Skin of body (tissue), 1 donor: ENCODE measurements at regions not wholly inside any gene's neighbourhood (a gene's known extent, or its start where the extent isn't known, plus 50 kb on each side); places are given as distances from the start of the nearest gene placed in this dataset.

Experiments
- DNase-seq: peaks from one replicate; lab custom pipeline; 2025; lab: John Stamatoyannopoulos, UW

DNA sequence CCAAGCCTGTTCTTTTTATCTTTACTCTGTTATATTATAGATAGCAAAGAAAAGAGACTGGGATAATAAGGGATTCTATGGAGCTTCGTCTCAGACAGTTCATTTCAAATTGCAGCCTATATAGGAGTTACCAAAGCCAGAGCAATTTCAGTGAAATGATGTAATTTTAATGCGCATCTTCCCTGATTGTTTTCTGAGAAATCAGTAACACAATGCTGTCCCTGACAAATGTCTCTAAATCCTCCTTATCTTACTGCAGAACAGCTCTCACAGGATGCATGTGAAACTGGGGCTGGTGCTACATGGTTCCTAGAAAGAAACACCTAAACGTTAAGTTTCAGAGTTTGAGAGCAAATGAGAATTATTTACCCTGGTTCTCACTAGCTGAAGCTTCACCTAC, 467.9 kb upstream of the ANO3 start:
- no peak for DNase-seq

DNA sequence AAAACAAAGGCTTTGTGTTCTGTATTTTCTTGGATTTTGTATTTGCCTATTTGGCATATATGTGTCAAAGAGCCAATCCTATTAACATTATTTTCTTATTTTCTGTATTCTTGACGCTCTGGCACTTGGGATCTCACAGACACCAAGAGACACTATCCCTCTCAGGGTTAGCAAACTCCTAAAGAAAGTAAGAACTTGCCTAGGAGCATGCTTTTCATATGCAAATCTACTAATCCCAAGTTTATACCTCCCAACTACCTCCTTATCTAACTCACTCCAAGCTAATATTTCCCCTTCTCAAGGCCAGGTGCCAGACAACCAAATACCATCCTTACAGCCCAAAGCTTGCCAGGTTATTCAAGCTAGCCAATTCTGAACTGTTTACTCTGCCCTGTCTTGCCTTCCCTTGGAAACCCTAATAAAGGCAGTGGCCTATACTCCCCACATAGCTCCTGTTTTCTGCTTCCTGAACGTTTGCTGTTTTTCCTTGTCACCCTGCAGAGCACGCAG, 455.4 kb upstream of the ANO3 start:
- no peak for DNase-seq

DNA sequence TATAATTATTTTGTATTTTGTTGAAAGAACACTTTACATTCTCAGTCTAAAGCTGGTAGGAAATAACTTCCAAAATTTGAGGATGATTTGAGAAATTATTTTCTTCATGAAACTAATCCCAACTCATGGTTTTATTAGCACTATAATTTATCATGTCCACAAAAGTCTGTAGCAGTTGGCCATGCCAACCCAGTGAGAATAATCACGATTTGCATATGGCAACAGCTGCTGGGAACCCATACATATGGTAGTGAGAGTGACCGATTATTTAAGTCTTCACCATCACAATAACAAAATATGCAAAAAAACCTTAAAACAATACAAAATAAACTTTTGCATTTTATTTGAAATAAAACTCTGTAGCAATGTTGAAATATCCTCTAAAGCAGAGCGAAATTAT, 445.9 kb upstream of the ANO3 start:
- no peak for DNase-seq

DNA sequence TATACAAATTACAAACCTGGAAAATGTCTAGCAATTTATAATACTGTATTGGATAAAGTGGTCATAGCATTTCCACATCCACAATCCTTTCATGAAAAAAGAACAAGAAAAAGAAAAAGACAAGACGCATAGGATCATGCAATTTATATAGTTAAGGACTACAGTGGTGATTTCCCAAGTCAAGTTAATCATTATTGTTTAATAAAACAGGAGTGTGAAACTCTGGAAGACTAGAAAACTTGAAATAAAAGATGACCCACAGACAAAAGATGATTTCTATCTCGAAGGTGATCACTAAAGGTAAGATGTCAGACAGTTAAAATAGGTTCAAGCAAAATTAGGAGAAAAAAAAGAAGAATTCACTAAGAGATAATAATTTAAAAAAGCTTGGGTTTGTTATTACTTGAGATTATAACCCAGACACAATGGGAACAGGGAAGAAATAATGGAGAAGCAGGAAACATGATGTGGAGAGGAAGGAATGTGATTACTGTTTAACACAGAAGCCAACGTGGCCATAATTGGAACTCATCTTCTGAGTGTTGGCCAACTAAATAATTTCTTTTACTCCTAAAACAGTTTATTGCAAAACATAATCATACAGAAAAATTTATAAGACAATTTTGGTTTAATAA, 441.2 kb upstream of the ANO3 start:
- no peak for DNase-seq

DNA sequence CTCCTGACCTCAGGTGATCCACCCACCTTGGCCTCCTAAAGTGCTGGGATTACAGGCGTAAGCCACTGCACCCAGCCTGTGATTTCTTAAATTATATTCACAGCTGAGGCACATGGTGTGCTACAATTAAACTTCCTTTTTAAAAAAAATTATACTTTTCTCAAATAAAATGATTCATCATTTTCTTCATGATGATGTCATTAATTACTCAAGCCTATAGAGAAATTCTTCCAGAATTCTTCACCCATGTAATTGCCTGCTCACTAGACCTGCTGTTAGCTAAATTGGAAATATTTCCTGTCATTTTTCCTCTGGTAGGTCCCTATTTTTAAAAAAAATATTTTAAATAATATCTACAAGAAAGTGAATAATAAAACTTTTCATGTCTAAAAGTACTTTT, 440.0 kb upstream of the ANO3 start:
- no peak for DNase-seq

DNA sequence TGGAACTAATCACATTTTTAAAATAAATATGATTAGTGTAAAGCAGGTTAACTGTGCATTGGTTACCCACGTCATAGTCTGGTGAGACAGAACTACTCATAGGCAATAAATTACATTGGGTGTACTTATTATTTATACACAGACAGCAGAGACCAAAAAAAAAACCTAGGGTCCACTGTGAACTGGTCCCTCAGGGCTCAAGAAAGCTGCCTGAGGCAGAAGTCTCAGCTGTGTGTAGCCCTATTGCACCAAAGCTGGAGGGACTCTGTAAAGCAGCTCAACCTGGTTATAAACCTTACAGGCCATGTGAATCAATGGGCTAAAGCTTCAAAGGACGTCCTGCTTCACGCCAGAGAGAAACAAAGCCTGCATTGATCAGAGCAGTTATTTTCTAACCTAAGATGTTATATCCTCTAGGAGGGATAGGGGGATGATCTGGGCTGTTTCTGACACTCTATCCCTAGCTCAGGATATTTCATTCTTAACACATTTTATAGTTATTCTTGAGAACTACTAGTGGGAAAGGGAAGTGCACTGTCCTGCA, 432.2 kb upstream of the ANO3 start:
- no peak for DNase-seq

DNA sequence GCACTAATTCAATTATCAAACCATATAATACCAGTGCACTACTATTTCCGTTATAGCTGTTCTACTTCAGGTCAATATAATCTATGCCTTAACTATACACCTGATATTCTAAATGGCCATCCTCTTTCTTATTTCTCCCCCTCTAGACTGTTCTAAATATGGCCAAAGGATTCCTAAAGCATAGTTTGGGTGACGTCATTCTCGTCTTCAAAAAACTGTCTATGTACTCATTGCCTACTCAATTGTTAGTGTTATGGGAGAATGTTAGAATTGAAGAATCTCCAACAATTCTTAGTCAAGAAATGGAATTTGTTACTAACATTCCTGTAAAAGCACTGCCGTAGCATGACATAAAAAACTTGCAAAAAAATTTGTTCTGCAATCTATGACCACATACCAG, 431.1 kb upstream of the ANO3 start:
- DNase-seq: no peak

DNA sequence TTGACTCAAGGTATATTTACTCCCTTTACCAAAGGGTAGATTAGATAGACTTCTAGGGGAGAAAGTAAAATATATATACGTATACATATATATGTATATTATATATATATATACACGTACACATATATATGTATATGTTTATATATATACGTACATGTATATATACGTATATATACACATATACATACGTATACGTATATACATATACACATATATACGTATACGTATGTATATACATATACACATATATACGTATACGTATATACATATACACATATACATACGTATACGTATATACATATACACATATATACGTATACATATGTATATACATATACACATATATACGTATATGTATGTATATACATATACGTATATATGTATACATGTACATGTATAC, 430.5 kb upstream of the ANO3 start:
- no peak for DNase-seq

DNA sequence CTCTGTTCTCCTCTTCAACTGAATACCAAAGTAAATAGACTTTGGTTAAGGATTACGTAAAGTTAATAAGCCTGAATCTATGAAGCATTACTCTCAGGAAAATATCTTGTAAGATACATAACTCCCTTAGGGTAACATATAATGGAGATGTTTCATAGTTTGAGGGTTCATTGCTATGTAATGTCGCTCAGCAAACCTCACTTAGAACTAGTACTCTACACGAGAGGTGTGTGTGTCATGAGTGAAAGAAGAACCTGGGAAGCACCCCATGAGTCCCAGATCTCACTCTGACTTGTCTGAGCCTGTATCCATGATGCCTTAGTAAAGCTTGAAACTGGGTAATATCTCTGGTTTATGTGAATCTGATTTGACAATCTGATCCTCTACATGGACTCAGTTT, 429.5 kb upstream of the ANO3 start:
- no peak for DNase-seq

DNA sequence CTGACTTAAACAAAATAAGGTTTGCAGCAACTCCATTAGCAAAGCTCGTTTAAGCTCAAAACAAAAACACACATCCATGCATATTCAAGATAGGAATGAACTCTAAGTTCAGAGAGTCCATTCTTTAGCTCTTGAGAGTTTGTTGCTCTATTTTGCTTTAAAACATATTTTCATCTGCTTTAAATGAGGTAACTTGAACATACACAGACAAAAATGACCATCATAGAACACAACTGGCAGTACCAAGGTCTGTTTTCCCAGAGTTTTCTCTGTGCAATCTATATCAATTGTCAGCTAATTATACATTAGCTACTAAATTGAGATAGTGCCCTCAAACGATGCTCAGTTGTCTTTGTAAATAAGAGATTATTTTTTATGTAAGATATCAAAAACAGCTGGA, 423.2 kb upstream of the ANO3 start:
- no peak for DNase-seq

DNA sequence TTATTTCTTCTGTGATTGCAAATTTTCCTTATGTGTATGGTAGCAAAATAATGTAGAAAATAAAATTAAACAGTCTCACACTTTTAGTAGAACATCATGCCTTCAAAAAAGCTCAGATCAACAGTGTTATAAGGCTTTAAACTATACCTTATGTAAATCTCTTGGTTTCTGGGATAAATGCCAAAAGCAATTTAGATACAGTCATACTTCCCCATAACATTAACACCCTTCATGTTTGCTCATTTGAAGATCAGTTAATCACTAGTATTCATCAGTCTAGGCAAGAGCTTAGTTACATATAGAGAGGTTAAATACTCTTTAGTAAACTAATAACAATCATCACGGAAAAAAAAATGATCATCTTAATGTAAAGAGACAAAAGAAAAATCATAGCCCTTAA, 421.8 kb upstream of the ANO3 start:
- DNase-seq: no peak

DNA sequence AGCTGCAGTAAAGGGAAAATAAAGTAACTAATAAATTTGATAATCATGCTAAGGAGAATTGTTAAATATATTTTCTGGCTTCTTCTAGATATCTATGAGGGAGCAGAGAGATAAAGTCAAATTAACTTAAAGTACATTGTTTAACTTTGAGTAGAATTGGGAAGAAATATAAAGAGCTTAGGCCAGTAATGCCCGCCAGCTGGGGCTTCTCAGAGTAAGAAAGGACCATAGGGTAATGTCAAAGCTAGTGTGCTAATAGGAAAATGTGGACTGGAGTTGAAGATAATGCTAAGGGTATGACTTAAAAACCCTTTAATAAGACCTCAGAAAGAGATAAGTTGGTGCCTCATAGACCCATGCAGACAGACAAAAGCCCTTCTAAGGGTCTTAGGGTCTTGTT, 411.6 kb upstream of the ANO3 start:
- no peak for DNase-seq

DNA sequence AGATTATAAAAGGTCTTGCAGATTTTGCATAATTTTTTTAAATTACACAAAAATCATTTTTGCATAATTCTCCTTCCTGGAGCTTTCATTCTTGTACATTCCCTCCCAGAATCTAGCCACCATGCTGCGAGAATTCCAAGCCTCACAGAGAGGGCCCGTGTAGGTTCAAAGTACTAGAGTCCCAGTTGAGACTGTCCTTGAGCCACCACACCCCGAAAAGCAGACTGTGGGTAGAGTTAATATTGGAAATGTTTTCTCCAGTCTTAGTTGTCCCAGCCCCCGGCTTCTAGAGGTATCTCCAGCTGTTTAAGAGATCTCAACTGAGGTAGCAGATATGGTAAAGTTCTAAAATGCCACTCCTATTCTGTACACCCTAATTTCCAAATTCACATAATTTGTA, 407.3 kb upstream of the ANO3 start:
- no peak for DNase-seq

DNA sequence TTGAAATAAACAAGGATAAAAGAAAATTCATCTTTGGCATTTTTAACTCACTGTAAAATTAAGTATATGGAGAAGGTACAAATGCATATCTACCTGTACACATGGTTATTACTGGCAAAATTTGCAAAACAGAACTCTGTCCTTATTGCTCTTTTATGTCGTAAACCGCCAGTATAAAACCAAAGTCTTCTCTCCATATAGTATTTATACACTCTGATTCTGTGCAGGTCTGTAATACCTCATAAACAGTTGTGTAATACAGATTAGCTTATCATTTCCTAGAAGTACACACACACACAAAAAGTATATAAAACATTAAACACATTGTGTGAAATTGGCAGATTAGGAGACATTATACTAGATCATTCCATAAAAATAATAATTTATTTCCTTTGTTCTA, 406.6 kb upstream of the ANO3 start:
- no peak for DNase-seq

DNA sequence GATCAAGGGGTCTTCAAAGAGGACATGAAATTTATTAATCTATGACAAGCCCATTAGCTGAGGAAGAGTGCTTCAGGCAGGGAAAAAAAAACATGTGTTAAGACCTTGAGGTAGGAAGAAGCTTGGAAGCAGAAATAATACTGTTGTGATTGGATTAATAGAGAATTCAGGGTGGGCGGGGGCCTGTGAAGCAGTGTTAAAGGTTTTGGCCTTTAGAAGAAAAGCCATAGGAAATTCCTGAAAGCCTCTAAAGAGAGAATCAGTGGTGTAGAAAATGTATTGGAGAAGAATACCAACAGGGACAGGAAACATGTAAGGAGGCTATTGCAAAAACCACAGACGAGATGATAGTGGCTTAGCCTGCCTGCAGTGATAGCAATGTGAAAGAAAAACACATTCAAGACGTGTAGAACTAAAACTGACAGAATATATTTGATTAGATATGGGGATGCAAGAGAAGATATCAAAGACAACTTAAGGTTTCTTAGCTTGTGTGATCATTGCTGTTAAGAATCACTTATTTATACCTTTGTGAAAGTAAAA, 404.4 kb upstream of the ANO3 start:
- no peak for DNase-seq

DNA sequence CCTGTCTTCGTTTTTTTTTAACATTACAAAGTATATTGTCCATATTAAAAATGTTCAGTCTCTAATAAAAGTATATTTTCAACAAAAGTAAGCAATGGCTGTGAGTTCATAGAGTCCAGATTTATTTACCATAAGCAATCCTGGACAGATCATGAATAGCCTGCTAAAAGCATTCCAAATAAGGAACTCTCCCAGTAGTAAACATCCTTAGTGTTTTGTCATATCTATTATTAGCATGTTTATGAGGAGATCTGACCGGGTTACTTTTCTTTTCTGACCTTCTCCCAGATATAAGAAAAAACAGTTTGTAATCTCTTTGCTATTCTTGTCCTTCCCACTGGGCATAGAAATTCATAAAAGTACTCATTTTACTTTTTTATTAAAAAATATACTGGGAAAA, 403.9 kb upstream of the ANO3 start:
- DNase-seq: peak; percentile 11

DNA sequence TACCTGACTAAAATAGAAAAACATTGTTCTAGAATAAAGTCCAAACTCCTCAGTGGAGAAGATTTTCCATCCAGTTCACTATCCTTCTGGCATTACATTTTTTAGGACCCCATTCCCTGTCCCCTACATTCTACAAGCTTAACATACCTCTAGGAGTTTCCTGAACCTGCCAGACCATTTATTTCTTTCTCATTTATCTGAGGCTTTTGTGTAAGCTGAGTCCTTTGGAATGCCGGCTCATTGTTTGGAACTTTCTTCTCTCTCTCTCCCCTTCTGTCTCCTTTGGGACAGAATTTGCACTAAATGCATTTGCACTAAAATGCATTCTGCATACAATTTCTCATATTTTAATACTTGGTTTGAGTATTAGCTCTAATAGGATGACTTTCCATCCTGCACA, 393.0 kb upstream of the ANO3 start:
- no peak for DNase-seq

DNA sequence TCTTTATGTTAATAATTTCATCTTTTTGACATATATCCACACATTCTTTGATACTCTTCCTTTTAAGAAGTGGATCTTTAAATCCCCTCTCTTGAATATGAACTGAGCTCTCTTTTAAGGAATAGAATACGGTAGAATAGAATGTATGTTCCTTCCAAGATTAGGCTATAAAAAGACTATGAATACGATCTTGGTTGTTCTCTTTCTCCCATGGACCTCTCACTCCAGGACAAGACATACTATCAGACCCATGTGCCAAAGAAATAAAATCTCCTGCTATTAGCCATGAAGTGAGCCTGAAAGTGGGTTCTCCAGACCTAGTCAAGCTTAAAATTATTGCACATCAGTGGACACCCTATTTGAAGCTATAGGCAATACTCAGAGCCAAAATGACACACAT, 392.2 kb upstream of the ANO3 start:
- DNase-seq: no peak

DNA sequence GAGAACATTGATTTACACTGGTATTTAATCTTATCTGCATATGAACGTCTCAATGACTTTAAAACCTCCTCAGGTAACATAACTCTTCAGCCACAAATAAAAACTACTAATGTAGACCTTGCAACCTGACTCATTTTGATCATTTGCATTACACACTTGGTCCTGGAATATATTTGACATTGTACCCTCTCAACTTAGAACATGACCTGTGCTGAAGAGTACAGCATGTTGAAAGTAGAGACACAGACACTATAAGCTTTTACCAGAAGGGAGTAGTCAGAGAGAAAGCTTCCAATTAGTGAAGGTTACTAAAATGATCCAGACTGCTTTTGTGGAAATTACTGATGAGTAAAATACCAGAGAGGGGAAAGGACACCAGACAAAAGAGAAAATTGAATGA, 390.6 kb upstream of the ANO3 start:
- no peak for DNase-seq

DNA sequence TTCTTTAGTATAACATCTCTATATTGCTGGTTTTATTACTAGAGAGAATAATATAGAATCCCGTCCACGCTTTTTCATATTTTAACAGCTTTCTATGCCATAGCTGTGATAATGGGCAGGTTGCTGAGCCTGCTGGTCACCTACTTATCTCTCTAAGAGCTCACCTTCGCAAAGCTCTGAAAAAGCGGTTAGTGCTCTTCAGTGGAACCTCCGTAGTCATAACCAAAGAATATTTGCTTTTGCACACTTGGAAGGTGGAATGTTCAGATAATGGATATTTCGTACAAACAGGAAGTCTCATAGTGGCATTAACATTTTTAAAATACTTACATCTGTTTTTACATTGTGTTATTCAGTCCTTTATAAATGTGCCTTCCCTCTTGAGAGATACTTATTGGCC, 388.9 kb upstream of the ANO3 start:
- DNase-seq: no peak

DNA sequence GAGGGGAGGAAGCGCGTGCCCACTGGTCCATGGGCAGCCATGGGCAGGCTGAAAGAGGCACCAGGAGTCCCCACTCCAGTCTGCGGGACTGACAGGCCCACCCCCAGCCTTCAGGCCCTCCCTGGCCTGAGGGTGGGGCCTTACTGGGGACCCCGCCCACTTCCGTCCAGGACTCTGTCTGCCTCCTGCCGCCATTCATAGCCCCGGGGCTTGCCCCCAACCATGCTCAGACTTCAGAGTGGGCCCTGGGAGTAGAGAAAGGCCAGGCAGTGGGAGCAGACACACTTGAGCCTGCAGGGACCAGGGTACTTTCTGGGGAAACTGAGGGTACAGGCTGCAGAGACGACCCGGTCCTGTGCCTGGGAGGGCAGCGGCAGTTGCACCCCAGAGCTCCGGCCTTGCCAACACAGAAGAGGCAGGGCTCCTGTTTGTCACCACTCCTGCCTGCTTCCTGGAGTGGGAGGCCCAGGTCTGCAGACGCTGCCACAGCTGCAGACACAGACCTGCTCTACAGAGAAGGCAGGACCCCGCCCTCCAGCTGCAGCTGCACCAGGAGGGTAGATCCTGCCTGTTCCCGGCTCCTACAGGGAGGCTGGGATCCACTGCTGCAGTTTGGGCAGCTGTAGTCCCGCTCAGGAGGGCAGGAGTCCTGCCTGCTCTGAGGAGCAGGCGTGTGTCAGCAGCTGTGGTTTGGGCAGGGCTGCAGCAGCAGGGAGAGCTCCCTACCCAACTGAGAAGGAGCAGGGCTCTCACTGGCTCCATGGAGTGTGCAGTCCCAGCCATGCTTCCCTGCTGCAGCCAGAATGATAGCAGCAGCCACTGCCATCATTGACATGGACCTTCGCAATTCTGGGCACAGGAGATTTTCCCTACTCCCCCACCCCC, 387.9 kb upstream of the ANO3 start:
- DNase-seq: no peak

DNA sequence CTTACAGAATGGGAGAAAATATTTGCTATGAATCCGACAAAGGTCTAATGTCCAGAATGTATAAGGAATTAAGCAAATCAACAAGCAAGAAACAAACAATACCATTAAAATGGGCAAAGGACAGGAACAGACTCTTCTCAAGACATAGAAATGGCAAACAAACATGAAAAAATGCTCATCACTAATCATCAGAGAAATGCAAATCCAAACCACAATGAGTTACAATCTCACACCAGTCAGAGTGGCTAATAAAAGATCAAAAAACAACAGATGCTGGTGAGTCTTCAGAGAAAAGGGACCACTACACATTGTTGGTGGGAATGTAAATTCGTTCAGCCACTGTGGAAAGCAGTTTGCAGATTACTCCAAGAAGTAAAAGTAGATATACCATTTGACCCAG, 382.0 kb upstream of the ANO3 start:
- DNase-seq: no peak

DNA sequence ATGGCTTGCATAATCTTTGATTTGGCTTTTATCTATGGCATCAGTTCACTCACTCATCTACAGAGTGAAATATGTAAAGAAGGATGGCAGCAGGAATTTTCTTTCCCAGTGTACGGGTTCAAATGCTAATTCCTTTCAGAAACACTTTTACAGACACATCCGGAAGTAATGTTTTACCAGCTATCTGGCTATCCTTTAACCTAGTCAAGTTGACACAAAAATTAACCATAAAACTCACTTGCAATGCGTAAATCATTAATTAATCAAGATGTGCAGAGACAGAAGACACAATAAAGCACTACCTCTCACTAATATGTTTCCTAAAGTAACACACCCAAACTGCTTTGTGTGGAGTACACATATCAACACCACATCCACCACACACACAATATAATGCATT, 378.9 kb upstream of the ANO3 start:
- no peak for DNase-seq
